Epithelial cell of prostate (primary cell): ENCODE measurements at regions not wholly inside any gene's neighbourhood (a gene's known extent, or its start where the extent isn't known, plus 50 kb on each side); places are given as distances from the start of the nearest gene placed in this dataset.
A peak's percentile ranks its signal among the peaks of the same experiment; 100 is the strongest.

ENCODE experiments used
- DNase-seq: peaks from one replicate; pipeline ENCODE4 v3.0.0-alpha.2; 2011; ENCODE audit warnings: low read depth, low spot score
- H3K27ac ChIP-seq: fragments of 450-650 bp; 2 replicates; pipeline ENCODE4 v1.5.1; 2017; ENCODE audit warnings: mild to moderate bottlenecking

GRCh38 chr1:201759194-201759815 lies 69.7 kb upstream of the IPO9 start:
- no peak overlapping the region for H3K27ac ChIP-seq
- DNase-seq, result no peak

DNA sequence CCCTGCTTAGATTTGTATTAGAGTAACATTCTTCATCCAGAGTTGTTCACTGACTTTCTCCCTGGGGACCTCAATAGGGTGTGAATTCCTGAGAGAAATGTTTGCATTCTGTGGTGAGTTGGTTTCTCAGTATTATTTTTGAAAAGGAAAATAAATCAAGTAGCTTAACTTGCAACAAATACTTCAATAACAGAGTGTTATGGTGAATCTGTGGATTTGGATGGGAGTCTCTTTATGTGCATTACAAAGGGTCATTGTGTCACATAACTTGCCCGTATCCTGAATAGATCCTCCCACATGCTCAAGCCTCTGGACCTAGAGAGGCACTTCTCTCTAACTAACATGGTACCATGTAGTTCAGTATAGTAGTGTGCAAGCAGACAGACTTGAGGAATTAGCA lies 68.4 kb upstream of the IPO9 start:
- DNase-seq, result no peak
- H3K27ac ChIP-seq, result no peak overlapping the region

- no peak for DNase-seq
- H3K27ac ChIP-seq, result no peak overlapping the region
Observed at GRCh38 chr1:201761178-201761577, 67.8 kb upstream of the IPO9 start.

DNA sequence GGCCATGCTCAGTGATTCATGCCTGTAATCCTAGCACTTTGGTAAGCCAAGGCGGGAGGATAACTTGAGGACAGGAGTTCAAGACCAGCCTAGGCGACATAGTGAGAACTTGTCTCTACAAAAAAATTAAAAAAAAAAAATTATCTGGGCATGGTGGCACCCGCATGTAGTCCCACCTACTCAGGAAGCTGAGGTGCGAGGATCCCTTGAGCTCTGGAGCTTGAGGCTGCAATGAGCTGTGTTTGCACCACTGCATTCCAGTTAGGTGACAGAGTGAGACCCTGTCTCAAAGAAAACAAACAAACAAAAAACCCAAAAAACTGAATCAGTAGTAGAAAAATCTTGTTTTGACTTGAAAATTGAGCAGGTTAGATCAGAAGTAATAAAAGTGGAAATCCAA lies 67.1 kb upstream of the IPO9 start:
- DNase-seq, result no peak
- no peak overlapping the region for H3K27ac ChIP-seq

DNA sequence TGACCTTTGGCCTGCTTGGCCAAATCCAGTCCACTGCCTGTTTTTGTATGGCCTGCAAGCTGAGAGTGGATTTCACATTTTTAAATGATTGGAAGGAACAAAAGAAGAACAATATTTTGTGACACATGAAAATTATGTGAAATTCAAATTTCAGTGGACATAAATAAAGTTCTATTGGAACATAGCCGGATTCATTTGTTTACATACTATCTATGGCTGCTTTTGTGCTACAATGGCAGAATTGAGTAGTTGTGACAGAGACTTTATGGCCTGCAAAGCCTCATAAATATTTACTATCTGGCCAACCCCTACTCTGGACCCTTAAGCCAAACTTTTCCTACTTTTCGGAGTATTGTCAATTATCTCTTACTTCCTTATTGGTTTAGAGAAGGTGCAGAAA lies 66.6 kb upstream of the IPO9 start:
- no peak overlapping the region for H3K27ac ChIP-seq
- no peak for DNase-seq

GRCh38 chr1:201763455-201764140 lies 65.4 kb upstream of the IPO9 start:
- no peak overlapping the region for H3K27ac ChIP-seq

GRCh38 chr1:201764166-201764565 lies 64.8 kb upstream of the IPO9 start:
- H3K27ac ChIP-seq, result no peak overlapping the region
- no peak for DNase-seq

More at GRCh38 chr1:201763455-201764140, 65.4 kb upstream of the IPO9 start:
- no peak for DNase-seq

GRCh38 chr1:201764579-201764978 lies 64.4 kb upstream of the IPO9 start:
- no peak for DNase-seq
- no peak overlapping the region for H3K27ac ChIP-seq

DNA sequence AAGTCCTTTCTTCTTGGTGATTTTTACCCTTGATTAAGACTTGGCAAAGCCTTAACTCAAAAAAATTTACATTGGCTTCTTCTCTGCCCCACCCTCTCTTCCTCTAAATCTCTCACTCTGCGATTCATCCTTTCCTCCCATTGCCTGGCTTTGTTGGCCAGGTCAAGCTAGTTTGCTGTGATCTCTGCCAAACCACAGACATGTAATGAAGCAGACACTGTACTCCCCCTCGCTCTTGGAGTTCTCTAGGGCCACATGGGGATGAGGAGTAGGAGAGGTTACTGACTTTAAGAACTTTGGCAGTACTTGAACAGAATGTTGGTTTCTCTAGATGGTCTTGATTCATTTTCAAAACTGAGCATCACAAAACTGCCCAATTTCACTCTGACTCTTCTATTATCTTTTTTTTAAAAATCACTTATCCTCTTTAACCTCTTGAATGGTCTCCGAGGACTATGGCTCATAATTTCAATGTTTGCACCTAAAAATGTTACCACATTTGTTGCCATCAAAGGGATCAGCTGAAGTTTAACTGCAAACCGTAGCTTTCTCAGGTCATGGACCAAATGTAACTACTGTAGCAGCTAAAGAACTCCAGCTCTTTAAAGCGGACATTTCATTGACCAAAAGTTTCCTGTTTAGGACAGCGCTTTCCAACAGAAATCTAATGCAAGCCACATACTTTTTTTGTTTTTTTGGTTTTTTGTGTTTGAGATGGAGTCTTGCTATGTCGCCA lies 62.7 kb upstream of the IPO9 start:
- DNase-seq, result no peak
- H3K27ac ChIP-seq, result peak overlapping the region; percentile 15

GRCh38 chr1:201767339-201767738 lies 61.6 kb upstream of the IPO9 start:
- no peak for DNase-seq
- no peak overlapping the region for H3K27ac ChIP-seq

GRCh38 chr1:201769072-201769471 lies 59.9 kb upstream of the IPO9 start:
- DNase-seq, result no peak
- no peak overlapping the region for H3K27ac ChIP-seq

DNA sequence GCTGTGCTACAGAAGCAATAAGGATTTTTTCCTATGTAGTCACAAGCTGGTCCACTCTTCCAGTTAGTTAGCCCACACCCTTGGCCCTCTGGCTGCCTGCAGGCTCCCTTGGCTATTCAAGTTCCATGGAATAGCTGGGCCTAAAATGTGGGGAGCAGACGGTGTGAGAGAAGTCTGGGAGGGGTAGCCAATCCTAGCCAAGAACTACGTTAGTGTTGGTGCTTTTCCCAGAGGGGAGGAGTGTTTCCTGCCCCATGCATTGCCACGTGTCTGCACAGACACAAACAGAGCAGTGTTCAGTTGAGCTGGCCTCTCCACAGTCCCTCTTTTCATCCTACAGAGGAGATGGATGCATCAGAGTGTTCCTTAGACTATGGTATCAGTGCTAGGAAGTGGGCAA lies 59.0 kb upstream of the IPO9 start:
- H3K27ac ChIP-seq, result no peak overlapping the region
- DNase-seq, result no peak

GRCh38 chr1:201771466-201771865 lies 57.5 kb upstream of the IPO9 start:
- DNase-seq, result no peak
- peak overlapping the region; percentile 83 for H3K27ac ChIP-seq

DNA sequence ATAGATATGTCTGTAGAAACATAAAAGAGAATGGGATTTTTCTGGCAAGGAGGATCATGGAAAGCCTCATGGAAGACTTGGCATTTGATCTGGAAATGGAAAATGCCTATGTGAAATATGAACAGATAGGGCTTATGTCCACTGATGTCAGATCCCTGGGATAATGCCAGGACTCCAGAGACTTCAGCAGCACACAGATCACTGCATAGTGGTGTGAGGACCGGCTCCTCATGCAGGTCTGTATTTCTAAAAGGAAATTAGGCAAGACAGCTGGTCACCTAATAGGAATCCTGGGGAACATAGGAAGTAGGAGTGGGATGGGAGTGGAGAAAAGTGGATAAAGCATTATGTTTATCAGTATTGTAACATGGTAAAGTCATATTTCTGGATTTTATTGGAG lies 56.8 kb upstream of the IPO9 start:
- no peak for DNase-seq
- peak overlapping the region; percentile 83 for H3K27ac ChIP-seq

DNA sequence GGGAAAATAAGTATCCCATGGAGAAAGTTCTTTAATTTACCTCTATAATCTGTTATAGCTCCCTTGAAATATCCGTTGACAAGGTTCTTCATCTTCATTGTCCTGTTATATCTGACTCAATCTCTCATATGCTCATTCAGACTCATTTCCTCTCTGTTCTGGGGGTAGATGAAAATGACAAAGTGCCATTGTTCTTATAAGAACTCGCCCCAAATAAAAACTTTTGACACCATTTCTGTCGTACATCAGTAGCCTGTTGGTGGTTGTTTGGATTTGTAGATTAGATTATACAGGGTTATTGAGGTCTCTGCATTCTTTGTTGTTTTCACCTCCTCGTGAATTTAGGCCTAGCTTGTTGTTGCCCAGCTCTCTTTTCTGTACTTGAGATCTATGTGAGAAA lies 55.2 kb upstream of the IPO9 start:
- no peak for DNase-seq
- peak overlapping the region; percentile 83 for H3K27ac ChIP-seq

DNA sequence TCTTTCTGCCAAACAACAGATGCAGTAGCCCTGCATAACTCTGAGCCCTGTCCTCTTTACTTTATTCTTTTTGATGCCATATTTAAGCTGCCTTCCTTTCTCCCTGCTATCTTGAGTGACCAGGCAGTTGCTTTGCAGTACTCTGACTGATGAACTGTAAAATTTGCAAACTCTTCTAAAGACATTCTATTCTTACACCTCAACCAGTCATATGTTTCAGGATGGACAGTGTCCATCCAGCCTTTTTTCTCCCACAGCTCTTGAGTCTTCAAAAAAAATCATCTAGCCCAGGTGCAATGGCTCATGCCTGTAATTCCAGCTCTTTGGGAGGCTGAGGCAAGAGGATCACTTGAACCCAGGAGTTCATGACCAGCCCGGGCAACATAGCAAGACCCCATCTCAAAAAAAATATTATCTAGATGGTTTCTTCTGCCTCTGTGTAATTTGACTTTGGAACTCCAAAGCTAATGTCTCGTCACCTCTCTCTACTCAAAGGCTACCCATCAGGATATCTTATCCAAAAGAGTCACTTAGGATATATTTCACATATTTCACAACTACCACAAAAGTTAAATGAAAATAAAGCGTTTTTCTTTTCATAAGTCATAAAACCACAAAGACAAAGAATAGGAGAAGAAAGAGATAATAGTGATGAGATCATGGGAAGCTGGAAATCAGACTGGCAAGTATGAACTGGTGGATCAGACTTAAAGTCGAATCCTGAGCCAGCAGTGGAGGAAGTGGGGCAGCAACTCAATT lies 54.6 kb upstream of the IPO9 start:
- H3K27ac ChIP-seq, result peak overlapping the region; percentile 83
- DNase-seq, result peak; percentile 29

- no peak for DNase-seq
- H3K27ac ChIP-seq, result peak overlapping the region; percentile 83
Observed at GRCh38 chr1:201774983-201775344, 54.0 kb upstream of the IPO9 start.

GRCh38 chr1:201775380-201775779 lies 53.6 kb upstream of the IPO9 start:
- peak overlapping the region; percentile 83 for H3K27ac ChIP-seq
- DNase-seq, result no peak

- DNase-seq, result no peak
- H3K27ac ChIP-seq, result no peak overlapping the region
Observed at GRCh38 chr1:201778279-201779065, 50.5 kb upstream of the IPO9 start.
